Suppressor macrophage treated with lipopolysaccharide for 4 hours (primary cell): ENCODE measurements at regions not wholly inside any gene's neighbourhood (a gene's known extent, or its start where the extent isn't known, plus 50 kb on each side); places are given as distances from the start of the nearest gene placed in this dataset.

Experiments used
- DNase-seq: peaks from one replicate; pipeline ENCODE4 v3.0.0-alpha.2; 2020

DNA sequence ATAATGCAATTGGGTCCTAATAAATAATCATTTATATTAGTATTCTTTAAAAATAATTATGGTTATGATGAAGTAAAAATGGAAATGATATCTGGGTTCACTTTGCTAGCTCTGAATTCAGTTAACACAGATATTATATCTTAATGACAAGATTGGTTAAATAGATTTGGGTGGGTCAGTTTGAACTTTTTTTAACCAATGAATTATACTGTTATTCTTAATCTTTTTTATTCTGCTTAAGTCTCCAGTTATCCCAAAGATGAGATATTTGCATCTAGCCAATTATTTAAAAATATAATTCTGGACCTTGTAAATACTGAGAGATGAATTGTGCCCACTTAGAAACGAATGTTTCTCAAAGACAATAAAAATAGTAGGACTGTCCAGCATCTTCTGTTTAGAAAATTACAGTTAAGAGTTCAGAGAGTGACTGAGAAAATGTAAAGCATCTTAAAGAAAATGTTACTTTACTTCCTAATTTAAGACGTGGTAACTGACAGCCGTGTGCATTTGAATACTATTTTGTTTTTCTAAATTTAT lies 345.2 kb downstream of the USP25 start:
- DNase-seq, result no peak

DNA sequence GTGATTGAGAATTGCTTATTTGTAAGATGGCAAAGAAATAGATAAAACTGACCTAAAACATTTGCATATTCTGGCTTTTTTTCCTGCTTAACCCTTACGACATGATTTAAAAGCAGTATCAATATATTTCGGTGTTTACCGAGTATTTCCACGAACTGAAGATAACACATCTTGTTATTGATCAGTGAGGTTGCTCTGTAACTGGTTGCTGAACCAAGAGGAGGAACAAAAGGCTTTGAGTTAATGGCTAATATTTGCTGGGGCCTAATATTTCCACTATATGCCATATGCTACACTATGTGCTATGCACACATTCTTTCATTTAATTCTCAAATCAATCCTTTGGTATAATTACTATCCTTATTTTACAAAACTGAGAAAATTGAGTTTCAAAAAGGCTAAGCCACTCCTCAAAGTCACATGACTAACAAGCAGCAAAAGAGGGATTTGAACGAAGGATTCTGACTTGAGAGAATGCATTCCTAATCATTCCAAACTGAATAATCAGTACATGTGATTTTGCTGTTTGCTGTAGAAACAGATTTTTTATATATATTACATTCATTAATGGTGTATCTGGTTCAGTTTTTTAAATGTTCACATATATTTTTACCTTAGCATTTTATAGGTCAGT lies 346.0 kb downstream of the USP25 start:
- no peak for DNase-seq

DNA sequence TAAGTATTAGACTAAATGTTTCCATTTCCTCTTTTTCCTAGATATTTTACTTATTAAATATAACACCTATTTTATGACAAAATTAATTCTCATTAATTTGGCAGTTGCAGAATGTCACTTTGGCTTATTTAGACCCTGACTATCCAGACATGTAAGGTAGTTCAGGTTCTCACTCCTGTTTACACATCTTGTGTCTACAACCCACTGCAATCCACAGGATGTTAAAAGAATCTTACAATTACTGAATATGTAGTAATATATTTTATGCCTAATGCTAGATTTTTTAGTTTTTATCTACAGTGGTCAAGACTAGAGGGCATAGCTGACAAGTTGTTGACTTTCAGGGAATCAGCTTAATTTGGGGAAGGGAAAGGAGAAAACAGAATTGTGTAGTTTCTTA lies 346.7 kb downstream of the USP25 start:
- no peak for DNase-seq

DNA sequence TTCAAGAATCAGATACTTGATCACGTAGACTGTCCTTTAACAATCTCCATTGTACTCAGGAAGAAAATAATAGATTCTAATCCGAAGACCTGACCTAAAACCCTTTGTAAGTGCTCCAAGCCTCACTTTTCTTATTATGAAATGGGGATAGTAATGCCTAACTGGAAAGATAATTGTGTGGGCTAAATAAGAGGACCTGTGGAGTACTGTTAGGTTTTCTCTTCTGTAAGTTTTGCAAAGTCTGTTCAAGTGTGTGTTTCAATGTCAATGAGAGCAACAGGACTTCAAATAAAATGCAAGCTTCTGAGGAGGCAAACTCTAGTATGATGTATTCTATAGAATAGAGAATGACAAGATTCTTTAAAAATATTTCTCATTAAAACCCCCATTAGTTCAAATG lies 348.6 kb downstream of the USP25 start:
- no peak for DNase-seq

DNA sequence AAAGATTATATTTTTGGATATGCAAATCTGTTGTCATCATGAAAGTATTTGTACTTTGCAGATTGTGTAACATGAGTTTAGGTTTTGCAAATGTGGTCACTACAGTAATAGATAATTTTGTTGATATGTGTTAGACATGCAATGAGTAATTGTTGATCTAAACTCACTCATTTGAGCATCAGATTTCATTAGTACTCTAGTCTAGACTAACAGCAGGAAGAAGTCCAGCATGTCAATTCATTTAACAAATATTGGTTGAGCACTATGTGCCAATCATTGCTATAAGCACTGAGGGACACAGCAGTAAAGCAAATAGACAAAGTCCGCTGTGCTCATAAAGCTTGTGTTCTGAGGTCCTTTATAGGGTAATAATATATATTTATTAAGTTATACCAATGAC lies 350.0 kb downstream of the USP25 start:
- no peak for DNase-seq

DNA sequence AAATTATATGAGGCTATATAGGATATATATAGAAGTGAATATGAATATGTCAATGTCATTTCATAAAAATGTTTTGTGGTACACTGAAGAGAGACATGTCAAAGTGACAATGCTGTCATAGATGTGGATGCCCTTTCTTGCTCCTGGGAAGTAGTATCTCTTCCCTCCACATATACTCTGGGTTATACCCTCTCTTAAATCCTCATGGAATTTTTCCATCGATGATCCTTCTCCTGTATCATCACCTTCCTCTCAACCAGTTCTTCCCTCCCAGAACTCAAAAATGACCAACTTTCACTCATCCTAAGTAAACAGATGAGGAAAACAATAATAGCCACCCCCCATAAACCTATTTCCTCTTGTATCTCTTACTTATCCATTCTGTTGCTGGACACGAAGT lies 351.5 kb downstream of the USP25 start:
- DNase-seq, result no peak

DNA sequence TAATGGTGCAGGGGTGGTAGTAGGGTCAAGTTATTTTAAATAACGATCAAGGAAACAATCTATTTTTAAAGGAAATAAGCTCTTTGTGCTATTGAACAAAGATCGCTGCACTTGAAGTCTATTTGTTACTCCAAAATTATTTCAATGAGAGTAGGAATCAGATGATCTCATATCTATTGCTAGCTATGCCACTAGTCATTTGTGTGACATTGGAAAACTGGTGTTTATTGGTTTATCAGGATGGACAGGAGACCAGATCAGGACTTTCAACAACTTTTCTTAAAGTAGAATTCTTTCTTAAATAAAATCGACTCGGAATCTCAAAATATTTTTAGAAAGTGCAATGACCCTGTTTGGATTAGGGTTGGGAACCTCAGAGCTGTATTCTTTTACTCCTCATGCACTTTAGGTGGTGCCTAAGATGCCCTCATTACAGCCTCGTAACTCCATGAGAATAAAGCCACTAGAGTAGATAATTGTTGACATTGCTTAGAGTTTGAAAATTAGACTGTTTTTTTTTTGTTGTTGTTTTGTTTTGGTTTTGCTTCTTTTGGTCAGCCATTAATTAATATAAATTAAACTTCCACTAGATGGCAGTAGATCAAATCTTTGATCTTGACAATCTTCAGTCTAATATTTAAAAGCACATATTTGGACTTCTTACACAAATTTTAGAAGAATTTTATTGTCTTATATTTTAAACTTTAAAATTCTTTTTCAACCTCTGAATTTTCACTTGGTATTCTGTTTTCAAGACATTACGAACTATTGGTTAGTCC lies 352.4 kb downstream of the USP25 start:
- peak; percentile 74 for DNase-seq

DNA sequence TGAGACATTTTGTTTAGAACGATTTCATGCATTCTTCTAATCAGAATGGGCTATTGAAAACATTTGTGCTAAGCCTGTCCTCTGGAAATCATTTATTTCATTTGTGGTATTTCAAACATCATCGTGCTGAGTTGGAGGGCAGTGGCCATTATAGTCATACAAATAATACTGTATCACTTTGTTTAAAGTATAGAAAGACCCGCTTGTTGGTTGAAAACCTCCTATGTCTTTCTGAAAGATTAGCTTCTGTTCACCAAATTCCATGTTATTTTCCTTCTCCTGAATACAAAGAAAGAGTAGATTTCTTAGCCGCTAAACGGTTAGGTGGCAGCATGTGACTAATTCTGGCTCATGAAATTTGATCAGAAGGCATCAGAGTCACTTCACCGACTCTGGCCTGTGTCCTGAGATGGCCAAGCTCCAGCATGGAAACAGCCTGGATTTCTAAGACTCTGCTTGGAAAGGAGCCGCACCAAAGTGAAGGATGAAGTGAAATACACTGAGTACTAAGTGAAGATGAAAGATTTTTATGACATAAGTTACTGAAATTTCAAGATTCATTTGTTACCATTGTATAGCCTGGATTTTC lies 355.1 kb downstream of the USP25 start:
- DNase-seq, result no peak

DNA sequence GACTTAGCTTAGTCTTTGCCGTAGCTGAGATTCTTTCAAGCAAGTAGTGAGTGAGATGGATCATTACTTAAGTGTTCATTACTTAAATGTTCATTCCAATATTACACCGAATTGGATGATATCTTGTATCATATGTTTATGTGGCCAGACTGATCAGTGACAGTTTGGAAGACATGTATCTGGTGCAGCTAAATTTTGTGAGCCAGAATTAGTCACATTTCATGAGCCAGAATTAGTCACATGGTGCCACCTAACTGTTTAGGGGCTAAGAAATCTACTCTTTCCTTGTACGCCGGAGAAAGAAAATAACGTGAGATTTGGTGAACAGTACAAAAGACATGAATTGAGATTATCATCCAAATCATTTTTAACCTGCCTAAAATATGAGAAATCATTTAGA lies 355.6 kb downstream of the USP25 start:
- no peak for DNase-seq

DNA sequence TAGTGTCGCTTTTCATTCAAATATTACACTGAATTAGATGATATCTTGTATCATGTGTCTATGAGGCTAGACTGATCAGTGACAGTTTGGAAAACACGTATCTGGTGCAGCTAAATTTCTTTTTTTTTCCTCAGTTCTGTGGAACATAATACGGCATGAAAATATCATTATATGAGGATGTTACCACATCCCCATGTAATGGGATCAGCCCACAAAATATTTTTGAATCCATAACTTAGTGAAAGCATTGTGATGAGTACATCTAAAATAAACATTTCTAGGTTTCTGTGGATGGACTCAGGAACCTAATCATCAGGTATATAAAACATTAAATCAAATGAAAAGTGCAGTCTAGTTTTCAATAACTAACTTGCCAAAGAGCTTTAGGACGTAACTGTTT lies 356.3 kb downstream of the USP25 start:
- DNase-seq, result no peak

DNA sequence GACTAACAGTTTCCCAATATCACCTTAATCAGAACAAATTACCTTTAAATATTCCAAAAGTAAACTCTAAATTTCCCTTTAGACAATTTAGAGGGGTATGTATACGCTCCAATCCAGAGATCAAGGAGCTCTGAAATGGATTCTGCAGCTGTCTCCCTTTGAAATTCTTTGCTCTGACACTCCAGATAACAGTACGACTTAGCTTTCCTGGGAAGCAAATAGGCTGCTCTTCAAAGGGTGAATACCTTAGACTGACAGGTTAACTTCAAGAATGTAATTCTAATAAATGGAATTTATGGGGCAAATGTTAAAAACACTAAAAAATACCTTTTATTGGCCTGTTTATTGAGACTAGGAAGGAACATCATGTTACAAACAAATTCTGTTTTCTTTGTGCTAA lies 357.2 kb downstream of the USP25 start:
- no peak for DNase-seq

DNA sequence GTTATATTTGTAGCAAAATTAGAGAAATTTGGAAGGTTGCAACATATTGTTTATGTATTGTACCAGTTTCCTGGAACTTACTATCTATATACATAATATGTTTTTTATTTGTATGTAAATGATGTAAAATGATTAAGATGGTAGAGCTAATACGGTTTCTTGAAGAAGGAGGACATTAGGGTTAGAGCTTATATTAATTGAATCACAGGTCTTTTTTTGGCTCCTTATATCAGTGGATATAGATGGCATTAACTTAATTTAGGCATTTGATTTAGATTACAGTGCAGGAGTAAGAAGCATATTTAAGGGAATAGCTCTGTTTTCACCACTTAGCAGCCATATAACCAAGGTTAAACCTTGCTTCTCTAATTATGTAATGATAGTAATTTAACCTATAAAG lies 357.7 kb downstream of the USP25 start:
- no peak for DNase-seq

DNA sequence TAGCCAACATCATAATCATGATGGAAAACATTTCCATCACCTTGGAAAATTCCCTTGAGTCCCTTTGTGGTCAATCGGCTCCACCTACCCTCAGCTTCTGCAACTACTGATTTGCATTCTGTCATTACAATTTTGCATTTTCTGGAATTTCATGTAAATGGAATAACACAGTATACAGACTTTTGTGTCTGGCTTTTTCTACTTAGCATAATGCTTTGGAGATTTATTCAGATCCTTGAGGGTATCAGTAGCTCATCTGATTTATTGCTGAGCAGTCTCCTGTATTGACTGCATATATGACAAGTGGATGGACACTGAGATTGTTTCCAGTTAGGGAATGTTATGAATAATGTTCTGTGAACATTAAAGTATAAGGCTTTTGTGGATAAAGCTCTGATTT lies 358.3 kb downstream of the USP25 start:
- no peak for DNase-seq

DNA sequence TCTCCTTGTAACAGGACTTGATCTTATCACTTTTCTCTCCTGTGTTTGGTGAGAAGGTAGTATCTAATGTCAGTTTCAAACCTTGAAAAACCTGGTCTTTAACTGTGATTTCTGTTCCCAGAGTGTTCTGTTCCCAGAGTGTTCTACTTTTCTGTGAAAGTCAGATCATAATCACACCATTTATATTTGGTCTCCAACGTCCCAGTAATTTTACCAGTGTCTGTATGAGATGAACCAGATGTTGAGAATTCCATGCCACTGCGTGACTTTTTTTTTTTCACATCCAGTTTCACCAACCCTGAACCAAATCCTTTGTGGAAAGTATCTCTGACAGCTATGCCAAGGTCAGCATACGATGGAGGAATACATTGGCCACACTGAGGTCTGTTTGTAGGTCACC lies 365.2 kb downstream of the USP25 start:
- DNase-seq, result no peak

DNA sequence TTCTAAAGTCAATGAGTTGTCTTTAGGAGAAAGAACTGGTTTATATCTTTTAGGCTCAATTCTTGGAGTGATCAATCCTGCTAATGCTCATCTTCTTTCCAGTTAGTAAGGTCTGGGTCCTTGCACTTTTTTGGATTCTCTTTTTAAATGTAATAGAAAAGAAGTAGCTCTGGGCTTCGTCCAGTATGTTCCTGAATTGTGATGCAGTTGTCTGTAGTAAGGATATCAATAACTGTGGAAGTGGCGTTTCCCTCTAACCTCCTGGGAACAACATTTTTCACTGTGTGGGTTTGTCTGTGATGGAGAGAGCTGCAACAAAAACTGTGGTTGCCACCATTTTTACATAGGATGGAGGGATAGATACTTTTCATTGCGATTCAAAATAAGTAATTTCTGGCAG lies 367.2 kb downstream of the USP25 start:
- DNase-seq, result no peak

DNA sequence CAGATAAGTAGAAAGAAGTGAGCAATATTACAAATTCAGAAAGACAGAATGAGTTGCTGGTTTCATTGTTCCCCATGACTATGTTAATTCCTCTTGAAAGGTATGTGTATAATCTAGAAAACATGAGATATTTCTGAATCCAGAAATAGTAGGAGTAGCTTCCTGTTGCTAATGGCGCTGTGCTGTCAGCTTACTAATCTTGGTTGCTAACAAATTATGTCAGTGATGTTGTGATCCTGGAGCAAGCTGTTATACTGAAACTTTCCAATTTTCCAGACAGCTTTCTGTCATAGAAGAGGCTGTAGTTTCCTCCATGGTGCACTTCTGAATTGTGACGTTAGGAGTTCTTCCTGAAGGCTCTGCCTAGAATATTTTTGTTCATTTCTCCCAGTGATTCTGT lies 372.3 kb downstream of the USP25 start:
- DNase-seq, result no peak

DNA sequence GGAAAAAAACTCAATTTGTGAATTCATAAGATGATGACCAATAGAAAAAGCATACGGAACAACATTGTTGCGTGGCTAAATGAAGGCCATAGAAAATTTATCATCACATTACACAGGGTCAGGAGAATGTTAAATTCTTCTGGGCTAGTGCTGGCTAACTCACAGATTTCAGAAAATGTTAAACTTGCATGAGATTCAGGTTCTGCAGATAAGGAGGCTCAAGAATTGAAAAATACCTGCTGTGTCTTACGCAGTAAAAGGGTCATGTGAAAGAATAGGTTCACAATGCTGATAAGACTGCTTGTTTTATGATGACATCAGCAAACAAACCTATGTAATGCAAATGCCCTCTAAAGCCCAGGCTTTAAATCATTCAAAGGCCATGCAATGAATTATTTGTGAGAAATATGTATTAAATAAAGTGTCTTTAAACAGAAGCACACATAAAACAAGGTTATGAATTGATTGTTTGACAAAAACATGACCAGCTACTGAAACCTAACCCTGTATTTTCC lies 378.8 kb downstream of the USP25 start:
- DNase-seq, result no peak

DNA sequence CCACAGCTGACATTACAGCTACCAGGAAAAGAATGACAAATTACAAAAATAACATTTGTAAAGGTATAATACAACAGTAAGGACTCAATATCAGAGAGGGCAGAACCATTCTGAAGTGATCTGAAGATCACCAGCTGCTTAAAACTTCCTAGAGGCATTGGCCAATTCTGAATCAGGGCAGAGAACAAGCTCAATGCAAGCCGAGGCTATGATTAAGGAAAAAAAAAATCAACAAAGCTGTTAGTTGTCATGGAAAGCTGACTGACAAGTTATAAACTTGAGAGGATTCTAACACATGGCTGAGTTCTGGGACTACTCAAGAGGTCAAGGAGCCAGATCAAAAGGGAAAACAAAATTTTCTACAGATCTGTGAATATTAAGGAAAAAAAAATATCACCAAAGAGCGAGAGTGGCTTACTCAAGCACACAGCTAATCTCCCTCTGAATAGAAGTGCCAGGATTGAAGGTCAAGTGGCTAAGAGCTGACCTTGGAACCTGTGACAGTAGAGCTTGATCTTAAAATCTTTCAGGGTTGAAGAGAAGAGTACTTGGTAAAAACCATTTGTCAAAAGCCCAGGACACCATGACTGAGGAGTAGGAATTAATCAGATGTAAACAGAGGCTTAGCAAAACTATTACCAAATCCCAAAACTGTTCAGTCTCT lies 383.4 kb downstream of the USP25 start:
- DNase-seq, result no peak

DNA sequence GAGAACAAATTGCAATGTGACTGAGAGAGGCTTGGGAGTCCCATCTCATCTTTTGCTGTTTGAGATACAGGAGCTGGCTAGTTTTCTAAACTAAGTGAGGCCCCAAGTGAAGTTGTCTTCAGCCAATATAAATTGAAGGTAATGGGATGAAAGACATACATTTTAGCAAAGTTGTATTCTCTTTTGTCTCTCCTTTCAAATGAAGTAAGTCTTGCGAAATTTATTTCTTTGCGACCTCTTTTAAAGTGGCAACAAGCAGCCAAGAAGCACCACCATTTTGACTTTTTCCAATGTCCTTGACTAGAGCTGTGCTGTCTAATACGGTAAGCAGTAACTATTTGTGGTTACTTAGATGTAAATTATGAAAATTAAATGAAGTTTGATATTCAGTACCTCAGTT lies 385.7 kb downstream of the USP25 start:
- no peak for DNase-seq

DNA sequence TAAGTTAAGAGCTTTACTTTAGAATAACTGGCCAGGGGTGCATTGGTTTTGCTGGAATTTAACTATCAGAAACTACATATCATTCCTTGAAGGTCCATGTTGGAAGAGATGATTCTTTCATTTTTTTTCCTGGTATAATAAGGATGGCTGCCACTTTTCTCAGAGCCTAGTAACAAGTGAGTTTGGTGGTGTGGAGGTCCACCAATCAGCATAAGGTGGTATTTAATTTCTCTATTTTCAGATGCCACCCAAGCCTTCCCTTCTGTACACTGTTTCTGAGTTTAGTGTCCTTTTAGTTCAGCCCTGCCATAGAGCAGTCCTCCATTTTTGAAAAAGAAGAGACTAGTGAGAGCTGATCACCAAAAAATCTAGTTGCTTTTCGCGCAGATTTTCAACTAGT lies 386.3 kb downstream of the USP25 start:
- no peak for DNase-seq

DNA sequence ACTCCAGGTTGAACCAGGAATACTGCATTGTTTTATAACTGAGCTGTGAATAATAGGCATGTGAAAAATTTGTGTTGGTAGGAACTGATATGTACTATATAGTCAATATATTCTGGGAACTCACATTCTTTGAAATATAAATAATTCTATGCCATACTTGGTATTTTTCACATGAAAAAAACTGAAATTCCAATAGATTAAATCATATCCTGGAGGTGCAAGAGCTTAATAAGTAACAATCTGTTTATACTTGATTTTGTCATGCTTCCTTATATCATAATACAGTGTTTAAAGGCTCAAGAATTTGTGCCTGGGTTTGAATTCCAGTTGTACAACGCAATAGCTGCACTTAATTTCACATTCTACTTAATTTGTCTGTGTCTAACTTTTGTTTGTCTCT lies 387.0 kb downstream of the USP25 start:
- DNase-seq, result no peak

DNA sequence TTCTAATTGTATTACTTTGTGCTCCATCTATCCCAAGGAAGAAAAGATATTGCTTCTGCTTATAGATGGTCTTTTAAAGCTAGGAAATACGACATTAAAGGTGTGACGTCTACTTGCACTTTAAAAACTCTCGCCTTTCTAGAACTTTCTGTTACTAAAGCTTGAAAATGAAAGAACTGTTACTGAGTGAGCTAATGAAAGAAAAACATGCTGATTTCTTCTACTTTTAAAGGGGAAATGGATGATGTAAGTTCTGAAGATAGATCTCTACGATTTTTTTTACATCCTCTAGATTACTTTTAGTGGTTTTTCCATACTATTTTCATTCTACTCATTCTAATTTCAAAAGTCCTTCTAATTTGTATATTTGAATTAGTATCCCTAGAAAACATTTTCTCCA lies 387.5 kb downstream of the USP25 start:
- DNase-seq, result no peak

DNA sequence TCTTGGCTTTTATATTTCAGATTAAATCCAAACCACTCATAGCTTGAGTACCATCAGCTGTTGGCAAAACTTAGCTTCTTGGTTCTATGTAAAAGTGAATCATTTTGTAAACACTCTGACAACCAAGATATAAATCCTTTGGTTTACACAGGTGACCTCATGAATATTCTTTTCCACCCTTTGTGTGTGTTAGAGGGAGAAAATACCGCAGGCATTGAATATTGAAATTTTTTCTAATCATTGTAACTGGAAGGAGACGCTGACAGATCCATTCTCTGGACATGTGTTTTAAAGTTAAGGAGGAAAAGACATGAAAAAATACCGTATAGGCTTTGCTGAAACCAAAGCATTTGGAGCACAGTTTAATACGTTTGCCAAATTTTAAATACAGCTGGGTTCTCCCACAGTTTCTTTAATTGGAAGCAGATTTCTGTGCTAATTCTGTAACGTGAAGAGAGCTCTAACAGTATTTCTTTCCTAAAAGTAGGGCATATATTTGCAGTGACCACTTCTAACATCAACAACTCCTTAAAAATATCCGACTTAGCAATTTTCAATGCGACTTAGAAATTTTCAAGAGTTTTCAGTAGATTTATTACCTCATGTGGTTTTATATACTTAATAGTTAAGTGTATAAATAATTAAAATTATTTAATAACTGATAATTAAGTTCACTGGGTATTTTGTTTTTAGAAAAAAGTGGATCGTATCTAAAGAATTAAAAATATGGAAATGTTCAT lies 388.2 kb downstream of the USP25 start:
- DNase-seq, result no peak
